ENCODE measurements at regions not wholly inside any gene's neighbourhood (a gene's known extent, or its start where the extent isn't known, plus 50 kb on each side); places are given as distances from the start of the nearest gene placed in this dataset.

DNA sequence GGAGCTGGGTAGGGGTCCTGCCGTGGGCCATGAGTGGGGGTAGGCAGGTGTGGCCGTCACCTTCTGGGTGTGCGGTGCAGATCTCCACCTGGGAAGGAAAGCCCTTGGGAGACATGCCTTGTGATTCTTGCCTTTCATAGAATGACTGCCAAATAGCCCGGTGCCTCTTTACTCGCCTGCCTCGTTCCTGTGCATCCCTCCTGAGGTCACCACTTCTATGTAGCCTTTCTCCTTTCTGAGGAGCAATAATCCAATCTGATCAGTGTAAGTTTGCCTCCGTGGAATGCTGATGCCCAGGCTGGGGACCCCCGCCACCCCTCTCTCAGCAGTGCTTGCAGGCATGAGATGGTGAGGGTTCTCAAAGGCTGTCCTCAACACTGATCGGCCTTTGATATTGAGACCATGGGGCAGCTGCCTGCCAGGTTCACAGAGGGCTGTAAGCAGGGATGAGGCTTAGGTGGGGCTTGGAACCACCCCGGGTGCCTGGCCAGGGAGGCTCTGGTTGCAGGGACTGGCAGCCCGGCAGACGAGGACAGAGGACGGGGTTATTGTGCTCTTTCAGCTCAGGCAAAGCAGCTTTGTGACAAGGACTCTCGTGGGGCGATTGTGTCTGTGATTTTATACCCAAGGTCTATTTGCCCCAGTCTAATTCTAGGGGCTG lies 86.1 kb upstream of the WNT7B start:
- Histone ChIP-seq H3K9me3 (ENCODE audit: insufficient read depth, low read depth, low read length) (no peaks in the 10 kb centered on the region), H3K4me3 (ENCODE audit: low read length) (no peak overlapping the region), H3K36me3 (ENCODE audit: insufficient read depth, low read length) (no peaks in the 10 kb centered on the region), H3K4me1 (ENCODE audit: insufficient read depth, low read length) (no peaks in the 10 kb centered on the region), H3K27ac (ENCODE audit: low read depth, low read length) (no peak overlapping the region), H3K27me3 (ENCODE audit: insufficient read depth, low read length) (peaks cover 100% of the 10 kb centered on the region), H3K9ac (ENCODE audit: low read depth, low read length) (no peak overlapping the region)
- WGBS = 94% methylated on average over 15 of the region's 15 CpGs

DNA sequence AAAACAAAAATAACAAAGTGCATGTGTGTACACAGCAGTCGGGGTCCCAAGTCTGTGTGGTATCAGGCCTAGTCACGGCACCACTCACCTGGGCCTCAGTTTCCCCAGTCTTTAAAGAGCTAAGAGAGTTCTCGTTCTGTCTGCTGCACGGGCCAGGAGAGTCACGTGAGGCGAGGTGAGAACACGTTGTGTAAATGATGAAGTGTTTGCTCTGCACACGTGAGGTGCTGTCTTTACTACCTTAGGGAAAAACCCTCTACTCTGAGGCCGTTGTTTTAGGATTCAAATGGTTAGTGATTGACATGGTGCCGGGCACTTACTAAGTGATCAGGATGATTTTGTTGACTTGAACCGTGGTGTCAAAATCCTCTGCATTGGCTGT lies 86.5 kb upstream of the PPARA start:
- H3K27me3 ChIP-seq (ENCODE audit: insufficient read depth, low read length) = peaks cover 100% of the 10 kb centered on the region
- WGBS = 94% methylated on average over 11 of the region's 11 CpGs
- H3K9me3 ChIP-seq (ENCODE audit: insufficient read depth, low read depth, low read length) = no peaks in the 10 kb centered on the region
- no peak overlapping the region for H3K9ac ChIP-seq (ENCODE audit: low read depth, low read length)
- H3K27ac ChIP-seq (ENCODE audit: low read depth, low read length) = no peak overlapping the region
- H3K4me3 ChIP-seq (ENCODE audit: low read length) = no peak overlapping the region
- no peaks in the 10 kb centered on the region for H3K36me3 ChIP-seq (ENCODE audit: insufficient read depth, low read length)
- H3K4me1 ChIP-seq (ENCODE audit: insufficient read depth, low read length) = no peaks in the 10 kb centered on the region

DNA sequence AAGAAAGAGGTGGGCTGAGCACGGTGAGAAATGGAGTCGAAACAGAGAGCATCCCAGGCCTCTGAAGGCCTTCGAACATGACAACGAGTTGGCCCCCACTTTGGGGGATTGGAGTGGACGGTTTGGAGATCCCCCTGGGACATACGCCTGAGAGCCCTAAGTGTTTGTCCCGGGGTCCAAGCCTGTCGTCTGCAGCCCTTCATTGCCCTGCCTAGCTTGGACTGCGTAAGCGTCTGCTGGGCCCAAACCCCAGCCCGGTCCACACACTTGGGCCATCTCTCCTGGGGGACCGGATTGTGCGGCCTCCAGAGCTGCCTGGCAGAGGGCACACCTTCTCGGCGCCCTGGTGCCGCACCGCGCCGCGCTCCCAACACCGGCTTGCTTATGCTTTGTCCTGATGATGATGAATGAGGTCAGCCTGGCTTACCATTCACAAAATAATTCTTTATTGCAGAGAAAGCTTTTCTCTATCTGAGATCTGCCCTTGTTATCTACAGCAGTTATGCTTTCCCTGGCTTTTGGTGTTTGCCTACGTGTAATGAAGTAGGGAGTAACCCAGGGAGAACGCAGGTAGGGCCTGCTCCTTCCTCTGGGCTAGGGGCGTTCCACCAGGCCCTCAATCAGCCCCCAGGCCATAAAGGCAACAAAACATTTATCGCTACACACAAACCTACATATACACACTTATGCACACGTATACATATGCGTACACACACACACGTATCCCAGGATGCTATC lies 85.9 kb upstream of the PPARA start:
- H3K27ac ChIP-seq (ENCODE audit: low read depth, low read length) = no peak overlapping the region
- H3K9me3 ChIP-seq (ENCODE audit: insufficient read depth, low read depth, low read length) = no peaks in the 10 kb centered on the region
- H3K36me3 ChIP-seq (ENCODE audit: insufficient read depth, low read length) = no peaks in the 10 kb centered on the region
- no peaks in the 10 kb centered on the region for H3K4me1 ChIP-seq (ENCODE audit: insufficient read depth, low read length)
- H3K27me3 ChIP-seq (ENCODE audit: insufficient read depth, low read length) = peaks cover 100% of the 10 kb centered on the region
- no peak overlapping the region for H3K9ac ChIP-seq (ENCODE audit: low read depth, low read length)
- no peak overlapping the region for H3K4me3 ChIP-seq (ENCODE audit: low read length)
- 93% methylated on average over 28 of the region's 28 CpGs for WGBS

DNA sequence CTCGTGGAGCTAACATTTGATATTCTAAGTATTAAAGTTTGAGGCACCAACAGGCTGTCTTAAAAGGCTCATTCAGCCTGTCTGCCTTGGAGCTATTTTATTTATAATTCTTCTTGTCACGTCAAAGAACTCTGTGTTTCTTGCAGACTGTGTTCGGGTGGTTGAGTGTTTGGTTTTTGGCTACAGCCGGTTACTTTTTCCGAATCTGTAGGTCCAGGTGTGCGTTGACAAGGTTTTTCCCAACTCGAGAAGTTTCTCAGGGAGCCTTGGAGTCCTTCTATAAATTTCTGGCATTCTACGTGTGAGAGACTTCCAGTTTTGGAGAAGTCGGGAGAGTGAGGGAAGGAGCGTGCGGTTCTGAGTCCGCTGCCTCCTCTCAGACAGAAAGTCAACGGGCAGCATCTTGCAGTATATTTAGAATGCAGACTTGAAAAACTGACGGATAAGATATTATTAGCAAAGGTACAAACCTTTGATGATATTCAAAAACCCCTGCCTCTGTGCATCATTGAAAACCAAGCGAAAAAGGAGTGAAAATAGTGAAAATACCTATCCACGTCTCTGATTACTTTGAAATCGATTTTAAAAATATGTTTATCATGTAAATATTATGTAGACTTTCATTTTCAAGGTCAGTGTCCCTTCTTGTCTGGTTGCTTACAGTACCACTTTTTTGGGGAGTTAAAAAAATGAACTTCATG lies 85.2 kb upstream of the PPARA start:
- Histone ChIP-seq H3K4me3 (ENCODE audit: low read length) (no peak overlapping the region), H3K9ac (ENCODE audit: low read depth, low read length) (no peak overlapping the region)

DNA sequence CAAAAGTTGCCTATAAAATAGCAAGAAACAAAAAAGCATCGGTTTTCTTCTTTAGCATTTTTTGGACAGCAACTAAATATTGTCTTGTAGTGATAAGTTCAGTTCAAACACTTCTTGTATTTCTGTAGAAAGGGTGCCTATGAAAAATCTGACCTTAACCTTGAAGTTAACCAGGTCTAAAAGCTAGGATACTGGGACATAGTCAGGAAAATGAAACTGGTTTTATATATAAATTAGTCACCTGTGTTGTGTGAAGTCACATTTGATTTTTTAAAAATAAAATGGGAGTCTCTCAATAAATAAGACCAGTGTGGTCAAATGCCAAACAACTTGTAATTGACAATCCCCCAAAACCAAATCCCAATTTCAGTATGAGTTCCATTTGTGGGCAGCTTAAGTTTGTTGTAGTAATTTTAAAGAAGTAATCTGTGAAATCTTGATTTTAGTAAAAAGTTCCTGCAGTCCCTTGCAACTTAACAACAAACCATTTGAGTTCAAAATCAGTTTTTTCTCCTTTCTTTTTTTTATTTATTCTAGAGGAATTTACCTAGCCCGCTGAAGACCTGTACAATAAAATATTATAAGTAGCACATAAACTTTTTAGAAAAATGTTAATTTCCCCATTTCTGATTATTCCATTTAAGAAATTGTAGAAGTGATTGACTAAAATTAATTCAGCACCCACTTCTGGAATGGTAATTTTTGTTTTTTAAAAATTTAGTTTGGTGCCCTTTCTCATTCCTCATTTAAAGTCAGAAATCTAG lies 84.5 kb upstream of the PPARA start:
- Histone ChIP-seq H3K27me3 (ENCODE audit: insufficient read depth, low read length) (peaks cover 99% of the 10 kb centered on the region), H3K36me3 (ENCODE audit: insufficient read depth, low read length) (no peaks in the 10 kb centered on the region), H3K4me3 (ENCODE audit: low read length) (no peak overlapping the region), H3K27ac (ENCODE audit: low read depth, low read length) (no peak overlapping the region), H3K9ac (ENCODE audit: low read depth, low read length) (no peak overlapping the region), H3K9me3 (ENCODE audit: insufficient read depth, low read depth, low read length) (no peaks in the 10 kb centered on the region), H3K4me1 (ENCODE audit: insufficient read depth, low read length) (no peaks in the 10 kb centered on the region)
- WGBS = 88% methylated on average over 1 of the region's 2 CpGs

More for the DNA sequence above, 85.2 kb upstream of the PPARA start:
- Histone ChIP-seq H3K9me3 (ENCODE audit: insufficient read depth, low read depth, low read length) (no peaks in the 10 kb centered on the region), H3K27me3 (ENCODE audit: insufficient read depth, low read length) (peaks cover 100% of the 10 kb centered on the region), H3K27ac (ENCODE audit: low read depth, low read length) (no peak overlapping the region), H3K36me3 (ENCODE audit: insufficient read depth, low read length) (no peaks in the 10 kb centered on the region), H3K4me1 (ENCODE audit: insufficient read depth, low read length) (no peaks in the 10 kb centered on the region)
- WGBS = 90% methylated on average over 16 of the region's 17 CpGs

DNA sequence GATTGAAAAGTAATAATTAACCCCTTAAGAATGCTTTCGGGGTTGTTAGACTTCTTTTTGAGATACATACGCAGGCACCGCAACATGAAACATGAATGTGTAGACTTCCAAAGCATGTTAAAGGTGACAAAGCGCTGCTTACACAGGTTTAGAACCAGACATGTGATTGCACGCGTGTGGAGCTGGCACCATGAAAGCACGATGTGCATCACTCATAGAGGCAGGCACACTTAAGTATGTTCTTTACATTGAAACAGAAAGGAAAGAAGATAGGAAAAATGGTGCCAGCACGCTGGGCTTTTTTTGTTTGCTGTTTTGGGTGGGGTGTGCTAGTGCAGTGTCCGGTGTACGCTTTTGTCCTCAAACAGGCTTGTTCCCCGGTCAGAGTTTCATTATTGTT lies 83.6 kb upstream of the PPARA start:
- 93% methylated on average over 11 of the region's 11 CpGs for WGBS
- H3K36me3 ChIP-seq (ENCODE audit: insufficient read depth, low read length) = no peaks in the 10 kb centered on the region
- no peak overlapping the region for H3K27ac ChIP-seq (ENCODE audit: low read depth, low read length)
- no peaks in the 10 kb centered on the region for H3K9me3 ChIP-seq (ENCODE audit: insufficient read depth, low read depth, low read length)
- peaks cover 96% of the 10 kb centered on the region for H3K27me3 ChIP-seq (ENCODE audit: insufficient read depth, low read length)
- no peaks in the 10 kb centered on the region for H3K4me1 ChIP-seq (ENCODE audit: insufficient read depth, low read length)
- no peak overlapping the region for H3K4me3 ChIP-seq (ENCODE audit: low read length)
- no peak overlapping the region for H3K9ac ChIP-seq (ENCODE audit: low read depth, low read length)

DNA sequence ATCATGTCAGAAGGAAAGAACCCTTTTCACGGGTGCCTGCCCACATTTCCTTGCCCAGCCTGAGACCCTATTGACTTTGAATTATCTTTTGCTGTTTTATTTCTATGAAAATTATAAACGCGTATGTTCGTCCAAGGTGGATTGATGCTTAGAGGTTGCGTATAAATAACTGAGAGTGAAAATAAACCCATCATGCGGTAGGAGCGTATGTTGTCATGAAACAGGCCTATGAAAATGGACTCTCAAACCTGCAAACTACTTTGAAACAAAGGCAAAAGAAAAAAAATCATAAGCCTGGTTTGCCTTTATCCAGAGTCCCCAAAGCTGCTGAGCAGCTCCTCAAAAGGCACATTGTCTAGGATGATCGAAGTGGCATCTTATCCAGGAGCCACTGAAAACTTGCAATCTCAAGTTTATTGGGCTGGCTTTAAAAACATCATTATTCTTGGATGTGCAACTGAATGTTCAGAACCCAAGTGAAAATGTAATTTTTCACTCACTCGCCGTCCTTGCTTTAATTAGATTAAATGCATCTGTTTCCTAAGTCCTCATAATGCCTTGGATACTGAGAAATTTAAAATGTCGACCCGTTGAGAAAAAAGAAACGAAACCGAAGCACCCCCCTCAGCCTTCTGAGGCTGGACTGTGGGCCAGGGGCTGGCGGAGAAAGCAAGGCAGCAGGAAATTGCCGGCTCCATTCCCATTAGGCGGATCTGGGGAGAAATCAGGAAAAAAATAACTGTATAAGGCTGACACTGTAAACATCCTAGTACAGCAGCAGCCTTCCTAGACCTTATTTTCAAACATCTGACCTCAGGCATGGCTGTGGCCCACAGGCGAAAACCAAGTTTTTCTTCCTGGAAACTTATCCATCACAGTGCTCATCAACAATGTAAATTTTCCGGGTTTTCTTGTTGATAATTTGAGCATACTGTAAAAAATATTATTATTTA lies 82.9 kb upstream of the PPARA start:
- Histone ChIP-seq H3K4me1 (ENCODE audit: insufficient read depth, low read length) (no peaks in the 10 kb centered on the region), H3K9me3 (ENCODE audit: insufficient read depth, low read depth, low read length) (no peaks in the 10 kb centered on the region), H3K9ac (ENCODE audit: low read depth, low read length) (no peak overlapping the region), H3K27me3 (ENCODE audit: insufficient read depth, low read length) (peaks cover 96% of the 10 kb centered on the region), H3K4me3 (ENCODE audit: low read length) (no peak overlapping the region), H3K27ac (ENCODE audit: low read depth, low read length) (no peak overlapping the region), H3K36me3 (ENCODE audit: insufficient read depth, low read length) (no peaks in the 10 kb centered on the region)
- 92% methylated on average over 18 of the region's 19 CpGs for WGBS

DNA sequence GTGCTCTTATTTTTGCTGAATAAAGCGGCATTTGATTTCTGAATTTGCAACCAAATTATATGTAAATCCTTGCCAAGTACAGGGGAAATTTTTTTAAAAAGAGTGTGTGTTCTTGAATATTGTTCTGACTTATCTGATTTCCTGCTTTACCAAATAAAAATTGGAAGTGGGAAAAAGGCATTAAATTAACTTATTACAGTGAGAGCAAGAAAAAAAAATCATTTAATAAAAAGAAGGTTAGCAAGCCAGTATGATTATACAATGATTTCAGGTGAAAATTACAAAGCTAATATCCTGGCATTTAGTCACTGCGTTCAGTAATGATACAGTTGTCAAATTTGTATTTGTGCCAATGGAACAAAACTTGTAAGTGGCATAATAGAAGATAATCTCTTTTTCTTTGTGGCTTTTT lies 82.1 kb upstream of the PPARA start:
- H3K4me1 ChIP-seq (ENCODE audit: insufficient read depth, low read length) = no peaks in the 10 kb centered on the region
- no peak overlapping the region for H3K4me3 ChIP-seq (ENCODE audit: low read length)
- H3K9ac ChIP-seq (ENCODE audit: low read depth, low read length) = no peak overlapping the region
- WGBS = 84% methylated on average over 2 of the region's 2 CpGs
- H3K36me3 ChIP-seq (ENCODE audit: insufficient read depth, low read length) = no peaks in the 10 kb centered on the region
- no peak overlapping the region for H3K27ac ChIP-seq (ENCODE audit: low read depth, low read length)
- H3K27me3 ChIP-seq (ENCODE audit: insufficient read depth, low read length) = peaks cover 96% of the 10 kb centered on the region
- H3K9me3 ChIP-seq (ENCODE audit: insufficient read depth, low read depth, low read length) = no peaks in the 10 kb centered on the region

DNA sequence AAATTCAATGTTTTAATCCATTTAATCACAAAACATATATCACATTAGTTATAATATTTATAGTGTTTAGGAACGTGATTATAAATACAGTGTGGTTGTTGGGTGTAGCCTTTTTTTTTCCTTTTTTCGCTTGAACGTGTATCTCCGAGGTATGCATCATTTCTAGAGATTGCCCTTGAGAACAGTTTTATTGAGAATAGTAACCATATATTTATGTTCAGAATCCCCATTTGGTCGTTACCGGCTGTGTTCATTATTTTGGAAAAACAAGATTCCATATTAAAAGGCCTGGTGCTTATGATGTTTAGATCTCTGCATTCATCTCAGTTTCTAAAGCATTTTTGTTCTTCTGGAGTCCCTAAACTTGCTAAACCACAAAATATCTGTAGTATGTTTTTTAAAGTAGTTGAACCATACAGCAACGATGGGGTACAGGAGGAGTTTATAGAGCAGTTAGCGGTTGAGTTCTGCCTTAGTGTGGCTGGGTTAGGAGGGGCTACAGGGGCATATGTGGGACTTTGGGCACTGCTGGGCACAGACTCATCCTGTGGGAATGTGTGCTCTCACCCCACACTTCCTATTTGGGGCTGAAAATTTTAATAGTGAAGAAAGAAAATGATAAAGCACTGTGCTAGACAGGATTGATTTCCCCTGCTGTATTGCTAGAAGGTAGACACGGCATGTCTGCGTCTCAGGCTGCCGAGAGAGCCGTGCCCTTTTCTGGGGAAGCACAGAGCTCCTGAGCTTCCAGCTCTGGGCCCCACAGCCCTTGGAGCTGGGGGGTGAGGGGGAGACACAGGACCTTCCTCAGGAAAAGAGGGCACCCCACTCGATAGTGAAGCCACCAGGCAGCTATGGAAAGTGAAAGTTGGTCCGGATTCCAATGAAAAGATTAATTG lies 81.5 kb upstream of the PPARA start:
- no peaks in the 10 kb centered on the region for H3K4me1 ChIP-seq (ENCODE audit: insufficient read depth, low read length)
- H3K9me3 ChIP-seq (ENCODE audit: insufficient read depth, low read depth, low read length) = no peaks in the 10 kb centered on the region
- no peak overlapping the region for H3K4me3 ChIP-seq (ENCODE audit: low read length)
- WGBS = 92% methylated on average over 9 of the region's 14 CpGs
- peaks cover 96% of the 10 kb centered on the region for H3K27me3 ChIP-seq (ENCODE audit: insufficient read depth, low read length)
- H3K27ac ChIP-seq (ENCODE audit: low read depth, low read length) = no peak overlapping the region
- H3K36me3 ChIP-seq (ENCODE audit: insufficient read depth, low read length) = no peaks in the 10 kb centered on the region
- no peak overlapping the region for H3K9ac ChIP-seq (ENCODE audit: low read depth, low read length)

Measured in HUES64 (cell line).